ENCODE measurements at regions not wholly inside any gene's neighbourhood (a gene's known extent, or its start where the extent isn't known, plus 50 kb on each side); places are given as distances from the start of the nearest gene placed in this dataset.

DNA sequence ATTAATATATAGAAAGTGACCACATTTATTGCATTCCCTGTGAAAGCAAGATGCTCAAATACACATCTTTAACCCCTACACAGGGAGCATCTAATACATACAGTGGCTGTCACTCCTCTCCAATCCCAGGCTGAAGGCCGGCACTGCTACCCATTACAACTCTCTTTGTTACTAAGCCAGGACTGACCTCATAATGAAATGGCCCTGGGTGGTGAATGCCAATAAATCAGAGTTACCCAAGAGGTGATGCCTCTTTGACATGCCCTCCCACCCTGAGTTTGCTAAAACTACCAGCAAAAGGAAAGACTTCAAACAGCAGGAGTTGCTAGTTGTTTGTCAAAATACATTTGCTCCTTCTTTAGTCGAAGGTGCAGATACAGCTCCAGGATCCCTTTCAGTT lies 214.2 kb downstream of the FOXA2 start:
- DNase-seq (ENCODE audit: low read depth in 2 of 2), result no peak

DNA sequence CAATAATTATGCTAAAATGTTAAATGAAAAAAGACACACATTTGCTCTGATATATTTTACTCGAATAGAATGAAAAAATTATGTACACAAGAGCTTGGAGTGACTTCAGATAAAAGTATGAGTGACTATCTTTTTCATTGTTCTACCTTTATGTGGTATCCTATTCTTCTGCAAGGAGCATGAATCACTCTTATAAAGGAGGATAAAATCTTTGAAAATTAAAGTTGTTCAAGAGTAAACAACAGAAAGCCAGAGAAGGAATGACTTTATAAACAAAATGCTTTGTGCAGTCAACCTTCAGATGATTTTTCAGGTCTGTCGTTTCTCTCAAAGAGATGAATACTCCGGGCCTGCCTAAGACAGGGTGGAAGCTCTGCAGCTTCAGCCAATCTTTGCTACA lies 215.3 kb downstream of the FOXA2 start:
- DNase-seq (ENCODE audit: low read depth in 2 of 2), result no peak

DNA sequence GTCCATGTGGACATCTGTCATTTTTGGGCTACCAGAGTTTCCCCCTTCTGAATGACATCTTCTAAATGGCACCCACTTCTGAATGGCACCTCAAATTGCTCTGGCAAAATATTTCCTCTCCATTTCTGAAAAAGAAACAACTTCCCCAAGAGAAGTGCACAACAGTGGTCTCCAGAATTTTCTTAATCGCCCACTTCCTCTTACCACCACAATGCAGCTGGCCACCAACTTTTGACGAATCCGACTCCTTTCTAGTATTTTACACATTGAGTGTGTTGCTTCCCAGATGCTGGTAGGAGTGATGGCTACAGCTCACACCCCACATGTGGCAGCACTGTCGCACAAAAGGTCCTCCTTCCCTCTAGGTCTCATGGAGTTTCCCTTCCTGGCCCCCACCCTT lies 216.1 kb downstream of the FOXA2 start:
- no peak for DNase-seq (ENCODE audit: low read depth in 2 of 2)

DNA sequence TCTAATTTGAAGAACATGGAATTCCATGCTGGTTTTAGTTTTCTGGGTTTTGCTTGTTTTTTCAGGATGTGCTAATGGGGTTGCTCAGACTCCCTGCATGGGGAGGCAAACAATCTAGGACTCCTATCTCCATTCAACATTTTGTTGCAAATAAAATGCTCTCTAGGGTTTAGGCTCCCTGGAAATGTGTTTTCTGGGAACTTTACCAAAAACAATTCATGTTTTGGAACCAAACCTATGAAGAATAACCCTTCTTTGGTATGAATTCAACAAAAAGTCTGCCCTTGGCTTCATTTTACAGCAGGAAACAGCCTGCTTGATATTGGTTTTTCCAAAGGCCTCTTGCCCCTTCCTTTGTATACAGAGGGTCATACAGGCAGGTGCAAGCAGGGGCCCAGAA lies 217.7 kb downstream of the FOXA2 start:
- no peak for DNase-seq (ENCODE audit: low read depth in 2 of 2)

DNA sequence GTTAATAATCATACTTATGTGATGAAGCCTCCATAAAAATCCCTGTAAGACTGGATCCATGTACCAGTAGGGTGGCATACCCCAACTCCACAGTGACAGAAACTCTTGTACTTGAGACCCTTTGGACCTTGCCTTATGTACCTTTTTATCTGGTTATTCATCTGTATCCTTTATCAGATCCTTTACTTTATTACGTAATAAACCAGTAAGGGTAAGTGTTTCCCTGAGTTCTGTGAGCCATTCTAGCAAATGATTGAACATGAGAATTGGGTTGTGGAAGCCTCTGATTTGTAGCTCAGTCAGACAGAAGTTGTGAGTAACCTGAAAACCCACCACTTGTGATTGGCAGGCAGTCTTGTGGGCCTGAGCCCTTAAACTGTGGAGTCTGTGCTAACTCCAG lies 229.7 kb downstream of the FOXA2 start:
- DNase-seq (ENCODE audit: low read depth in 2 of 2), result no peak

DNA sequence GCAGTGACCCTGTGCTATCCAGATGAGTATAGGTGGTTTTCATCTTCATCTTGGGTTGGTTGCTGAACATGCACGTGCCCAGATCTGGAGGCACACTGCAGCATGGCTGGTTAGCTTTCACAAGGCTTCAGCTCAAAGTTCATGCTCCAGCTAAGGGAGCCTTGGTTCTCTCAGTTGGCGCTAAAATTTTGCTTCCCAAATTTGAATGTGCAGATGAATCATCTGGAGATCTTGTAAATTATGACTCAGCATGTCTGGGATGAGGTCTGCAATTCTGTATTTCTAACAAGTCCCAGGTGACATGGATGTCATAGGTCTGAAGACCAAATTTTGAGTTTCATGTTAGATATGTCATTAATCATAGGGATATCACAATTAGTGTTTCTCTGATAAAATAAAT lies 230.8 kb downstream of the FOXA2 start:
- DNase-seq (ENCODE audit: low read depth in 2 of 2), result no peak

DNA sequence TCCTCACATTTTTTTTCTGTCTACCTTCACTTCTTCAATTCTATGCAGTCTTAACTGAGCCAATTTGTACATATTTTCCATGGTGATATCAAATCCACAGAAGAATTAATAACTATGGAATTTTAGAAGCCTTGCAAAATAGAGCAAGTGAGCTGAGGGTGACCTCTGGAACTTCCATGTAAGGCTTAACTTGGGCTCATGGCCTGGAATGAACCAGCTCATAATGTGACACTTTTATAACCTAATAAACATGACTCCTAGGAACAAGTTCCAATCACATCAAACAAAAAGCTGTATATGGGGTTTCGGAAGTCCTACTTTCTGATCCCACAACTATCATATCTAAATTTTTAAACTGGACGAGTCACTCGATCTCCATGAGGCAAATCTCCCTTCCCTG lies 232.4 kb downstream of the FOXA2 start:
- DNase-seq (ENCODE audit: low read depth in 2 of 2), result no peak

DNA sequence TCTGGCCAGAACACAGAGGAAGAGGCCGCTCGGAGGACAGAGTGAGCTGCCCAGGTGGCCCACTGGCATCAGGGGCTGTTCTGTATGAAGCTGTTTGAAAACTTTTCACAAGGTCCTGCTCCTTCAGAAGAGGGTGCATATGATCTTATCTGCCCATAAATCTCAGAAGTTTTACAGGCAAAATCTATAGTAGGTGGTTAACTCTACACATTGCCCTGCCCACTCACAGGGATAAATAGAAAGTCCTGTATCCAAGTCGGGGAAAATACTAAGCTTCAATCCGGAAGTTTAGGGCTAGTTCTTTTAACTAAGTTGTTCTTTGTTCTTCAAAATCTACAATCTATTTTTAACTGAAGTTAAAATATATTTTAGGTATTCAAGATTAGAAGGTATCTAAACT lies 233.7 kb downstream of the FOXA2 start:
- no peak for DNase-seq (ENCODE audit: low read depth in 2 of 2)

DNA sequence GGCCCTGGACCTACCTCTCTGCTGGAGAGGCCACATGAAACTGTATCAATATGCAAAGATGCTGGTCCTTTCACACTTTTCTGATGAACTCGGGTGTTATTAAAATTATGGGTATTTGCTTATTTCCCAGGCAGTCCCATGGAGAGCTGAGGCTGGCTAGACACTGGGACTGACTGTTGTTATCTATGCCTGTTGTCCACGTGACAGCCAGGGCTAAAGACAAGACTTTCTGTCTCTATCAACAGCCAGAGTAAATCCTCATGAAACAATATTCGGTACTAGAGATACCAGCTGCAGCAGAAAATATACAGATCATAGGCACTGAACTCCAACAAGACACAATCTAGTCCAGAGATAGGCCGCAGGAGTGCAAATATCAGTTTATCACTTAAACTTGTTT lies 236.4 kb downstream of the FOXA2 start:
- DNase-seq (ENCODE audit: low read depth in 2 of 2), result no peak

DNA sequence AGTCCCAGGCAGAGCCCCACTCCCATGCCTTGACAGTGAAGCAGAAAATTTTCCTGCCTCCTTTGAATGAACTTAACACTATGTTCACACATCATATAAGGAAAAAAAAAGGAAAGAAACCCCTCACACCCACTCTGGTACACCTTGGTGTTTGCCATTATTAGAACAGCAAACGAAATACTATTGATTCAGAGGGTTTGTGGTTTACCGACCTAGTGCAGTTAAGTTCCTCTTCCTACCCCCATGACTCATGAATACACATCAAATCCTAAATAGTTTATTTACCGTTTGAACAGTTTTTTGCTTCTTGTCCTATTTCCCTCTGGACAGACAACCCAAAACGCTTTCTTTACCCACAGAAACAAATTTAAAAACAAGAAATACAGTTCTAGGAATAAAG lies 237.7 kb downstream of the FOXA2 start:
- no peak for DNase-seq (ENCODE audit: low read depth in 2 of 2)

DNA sequence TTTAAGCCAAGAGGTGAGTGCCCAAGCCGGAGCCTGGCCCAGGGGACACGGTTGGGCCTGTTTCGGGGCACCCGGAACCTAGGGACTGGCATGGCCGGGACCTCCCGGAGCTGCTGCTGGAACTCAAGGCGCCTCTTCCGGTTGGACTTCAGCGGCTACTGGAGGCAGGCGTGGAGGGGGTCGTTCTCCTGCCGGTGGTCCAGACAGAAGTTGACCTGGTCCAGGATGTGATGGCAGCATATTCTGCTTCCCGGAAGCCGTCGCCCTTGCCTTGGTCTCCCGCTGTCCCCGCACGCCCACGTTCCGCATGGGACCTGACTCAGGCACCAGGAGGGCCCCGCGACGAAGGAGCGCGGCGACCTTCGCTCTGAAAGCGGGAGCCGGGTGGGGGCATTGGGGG lies 240.8 kb downstream of the FOXA2 start:
- DNase-seq (ENCODE audit: low read depth in 2 of 2), result no peak

DNA sequence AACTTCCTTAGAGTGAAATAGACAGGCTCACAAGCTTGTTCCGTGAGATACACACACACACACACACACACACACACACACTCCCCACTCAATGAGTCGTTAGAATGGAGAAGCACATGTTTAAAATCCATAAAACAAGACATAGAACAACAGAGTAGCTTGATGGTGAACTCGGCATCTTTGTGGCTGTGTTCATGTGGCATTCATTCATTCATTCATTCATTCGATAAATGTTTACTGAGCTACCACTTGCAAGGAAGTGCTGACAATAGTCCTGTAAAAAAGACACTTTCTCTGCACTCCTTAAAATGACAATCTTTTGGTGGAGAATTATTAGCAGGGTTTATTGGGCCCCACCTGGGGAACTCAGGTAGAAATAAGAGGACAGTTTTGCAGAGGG lies 242.0 kb downstream of the FOXA2 start:
- no peak for DNase-seq (ENCODE audit: low read depth in 2 of 2)

DNA sequence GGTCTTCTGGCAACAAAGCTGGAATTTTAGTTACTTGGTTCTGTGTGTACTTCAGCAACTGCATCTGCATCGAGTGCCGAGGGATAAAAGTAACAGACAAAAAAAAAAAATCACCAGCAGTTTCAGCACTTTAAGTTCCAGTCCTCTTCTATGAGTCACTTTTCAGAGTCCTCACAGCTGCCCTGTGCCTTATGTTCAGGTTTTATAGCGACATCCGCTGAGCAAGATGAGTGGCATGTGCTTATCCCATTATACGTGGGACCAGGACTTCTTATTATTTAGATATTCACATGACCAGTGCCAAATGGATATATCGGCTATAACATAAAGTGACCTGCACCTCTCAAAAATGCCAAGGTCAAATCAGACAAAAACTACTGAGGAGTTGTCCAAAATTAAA lies 242.9 kb downstream of the FOXA2 start:
- no peak for DNase-seq (ENCODE audit: low read depth in 2 of 2)

DNA sequence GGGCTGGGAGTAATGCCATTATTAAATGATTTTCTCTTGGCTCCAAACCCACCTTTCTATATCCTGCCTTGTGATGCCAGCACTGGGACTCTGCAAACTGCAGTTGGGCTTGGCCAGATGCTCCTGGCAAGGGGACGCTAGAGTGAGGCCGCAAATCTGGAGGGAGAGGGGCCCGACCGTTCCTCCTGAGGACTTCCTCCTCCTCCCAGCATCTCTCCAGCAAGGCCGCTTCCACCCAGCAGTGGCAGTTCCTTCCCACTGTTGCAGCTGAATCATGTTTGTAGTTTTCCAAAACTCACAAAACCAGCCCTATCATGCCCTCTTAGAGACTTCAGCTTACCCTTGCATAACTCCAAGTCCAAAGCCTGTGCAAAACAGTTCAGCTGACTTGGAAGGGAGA lies 244.4 kb downstream of the FOXA2 start:
- DNase-seq (ENCODE audit: low read depth in 2 of 2), result no peak

DNA sequence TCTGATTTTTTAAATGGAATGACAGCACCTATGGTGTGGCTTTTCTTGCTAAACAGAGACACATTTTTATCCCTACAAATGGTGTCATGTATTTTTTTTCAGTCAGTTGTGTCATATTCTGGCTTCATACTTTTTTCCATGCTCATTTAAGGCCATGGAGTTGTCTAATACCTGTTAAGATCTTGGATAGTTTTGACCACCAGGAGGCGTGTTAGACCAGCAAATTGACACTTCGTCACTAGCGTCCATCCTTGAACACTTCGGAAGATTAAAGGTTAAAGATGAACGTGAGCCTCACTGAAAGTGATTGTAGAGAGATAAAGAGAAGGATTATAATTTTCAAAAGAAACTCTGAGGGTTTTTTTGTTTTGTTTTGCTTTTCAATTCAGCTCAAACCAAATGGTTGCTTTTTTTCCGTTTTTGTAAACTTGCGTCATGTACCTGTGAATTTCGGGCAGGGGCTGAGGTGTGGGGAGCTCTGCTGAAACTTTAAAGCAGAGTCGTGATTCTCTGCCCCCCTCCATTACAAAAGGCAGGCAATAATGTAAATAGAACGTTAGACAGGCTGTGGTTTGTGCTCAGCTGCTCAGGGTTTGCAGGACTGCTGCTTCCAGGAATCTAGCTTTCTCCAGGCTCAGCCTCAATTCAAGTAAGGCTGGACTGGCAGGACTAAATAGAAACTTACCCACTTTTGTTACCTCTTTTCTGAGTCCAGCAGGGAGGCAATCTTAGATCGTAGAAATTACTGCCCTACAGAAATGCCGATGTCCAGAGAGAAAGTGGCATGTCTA lies 245.1 kb downstream of the FOXA2 start:
- DNase-seq (ENCODE audit: low read depth in 2 of 2), result no peak

DNA sequence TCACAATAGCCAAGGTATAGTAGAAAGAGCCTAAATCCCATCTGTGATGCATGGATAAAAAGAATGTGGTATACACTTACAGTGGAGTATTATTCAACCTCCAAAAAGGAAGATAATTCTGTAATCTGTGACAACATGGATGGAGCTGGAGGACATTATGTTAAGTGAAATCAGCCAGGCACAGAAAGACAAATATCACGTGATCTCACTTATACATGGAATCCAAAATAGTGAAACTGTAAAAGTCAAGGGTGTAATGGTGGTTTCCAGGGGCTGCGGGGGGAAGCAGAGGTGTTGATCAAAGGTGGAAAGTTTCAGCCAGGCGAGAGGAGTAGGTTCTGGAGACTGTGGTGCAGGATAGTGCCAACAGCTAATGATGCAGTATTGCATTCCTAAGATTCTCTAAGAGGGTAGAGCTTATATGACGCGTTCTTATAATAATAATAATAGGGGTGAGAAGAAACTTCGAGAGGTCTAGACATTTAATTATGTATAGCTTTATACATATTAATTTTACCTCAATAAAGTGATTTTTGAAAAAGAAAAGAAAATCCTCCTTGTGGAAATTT lies 246.1 kb downstream of the FOXA2 start:
- DNase-seq (ENCODE audit: low read depth in 2 of 2), result no peak

DNA sequence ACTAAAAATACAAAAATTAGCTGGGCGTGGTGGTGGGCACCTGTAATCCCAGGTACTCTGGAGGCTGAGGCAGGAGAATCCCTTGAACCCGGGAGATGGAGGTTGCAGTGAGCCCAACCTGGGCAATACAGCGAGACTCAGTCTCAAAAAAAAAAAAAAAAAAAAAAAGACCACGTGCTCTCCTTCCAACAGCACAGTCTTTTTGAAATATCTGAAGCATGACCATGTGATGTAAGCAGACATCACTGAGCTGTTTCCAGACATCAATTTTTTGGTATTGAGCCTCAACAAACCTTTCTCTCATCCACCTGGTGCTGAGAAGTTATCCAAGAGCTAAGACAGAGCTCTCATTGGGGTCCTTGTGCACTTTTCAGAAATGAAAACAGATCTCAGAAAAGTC lies 249.2 kb downstream of the FOXA2 start:
- DNase-seq (ENCODE audit: low read depth in 2 of 2), result no peak

DNA sequence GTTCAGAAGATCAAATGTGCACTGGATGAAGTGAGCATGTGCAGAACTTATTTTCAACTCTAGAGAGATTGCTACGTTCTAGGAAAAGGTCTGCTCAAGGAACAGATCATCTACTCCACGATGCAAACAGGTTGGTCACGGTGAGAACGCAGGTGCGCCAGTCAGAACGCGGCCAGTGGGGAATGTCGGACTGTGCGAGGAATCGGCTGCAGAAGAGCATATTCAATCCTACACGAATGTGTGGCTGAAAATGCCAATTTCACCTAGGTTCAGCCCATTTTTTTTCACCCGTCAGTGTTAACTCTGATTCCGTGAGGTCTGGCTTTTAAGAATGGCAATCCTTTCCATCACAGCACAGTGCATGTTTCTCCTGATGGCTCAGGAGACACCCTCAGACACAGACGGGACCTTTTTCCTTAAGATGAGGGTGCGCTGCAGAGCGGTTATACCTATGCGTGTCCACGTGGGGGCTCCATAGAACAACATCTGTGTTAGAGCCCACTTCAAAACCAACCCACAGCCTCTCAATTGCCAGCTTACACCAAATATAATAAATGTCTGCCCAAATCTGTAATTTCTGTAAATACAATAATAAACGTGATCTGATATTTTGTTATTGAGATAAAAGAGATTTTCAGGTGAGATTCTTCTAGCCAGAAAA lies 250.4 kb downstream of the FOXA2 start:
- DNase-seq (ENCODE audit: low read depth in 2 of 2), result no peak

DNA sequence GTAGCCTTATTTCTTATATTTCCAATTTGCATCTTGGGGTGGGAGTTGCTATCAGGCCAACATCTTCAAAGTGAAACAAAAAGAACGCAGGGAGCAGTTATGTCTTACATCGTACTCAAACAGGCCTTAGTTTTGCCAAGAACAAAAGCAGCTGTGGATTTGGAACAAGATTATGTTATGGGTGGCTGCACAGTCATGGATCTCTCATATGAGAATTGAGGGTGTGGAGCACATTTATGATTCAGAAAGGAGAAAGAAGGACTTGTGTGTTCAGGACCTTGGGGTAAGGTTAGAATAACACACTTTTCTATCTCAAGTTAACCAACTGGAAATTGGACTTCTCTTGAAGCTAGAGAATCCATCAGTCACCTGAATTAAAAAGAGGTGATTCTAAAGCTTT lies 259.9 kb downstream of the FOXA2 start:
- DNase-seq (ENCODE audit: low read depth in 2 of 2), result no peak

DNA sequence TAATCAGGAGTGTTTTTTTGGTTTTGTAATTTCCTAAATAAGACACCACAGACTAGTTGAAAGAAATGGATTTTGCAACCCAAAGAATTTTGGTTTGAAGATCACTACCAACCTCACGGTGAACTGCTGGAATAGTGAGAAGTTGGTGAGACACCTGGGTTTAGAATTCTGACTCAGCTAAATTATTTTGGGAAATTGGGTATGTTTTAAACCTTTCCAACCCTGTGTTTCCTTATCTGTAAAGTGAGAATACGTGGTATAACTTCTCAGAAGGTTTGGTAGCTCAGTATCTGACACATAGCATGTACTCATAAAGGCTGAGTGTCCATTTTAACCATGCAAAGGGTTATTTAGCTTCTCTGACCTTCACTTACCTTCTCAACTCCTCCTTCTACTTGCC lies 261.9 kb downstream of the FOXA2 start:
- DNase-seq (ENCODE audit: low read depth in 2 of 2), result no peak

DNA sequence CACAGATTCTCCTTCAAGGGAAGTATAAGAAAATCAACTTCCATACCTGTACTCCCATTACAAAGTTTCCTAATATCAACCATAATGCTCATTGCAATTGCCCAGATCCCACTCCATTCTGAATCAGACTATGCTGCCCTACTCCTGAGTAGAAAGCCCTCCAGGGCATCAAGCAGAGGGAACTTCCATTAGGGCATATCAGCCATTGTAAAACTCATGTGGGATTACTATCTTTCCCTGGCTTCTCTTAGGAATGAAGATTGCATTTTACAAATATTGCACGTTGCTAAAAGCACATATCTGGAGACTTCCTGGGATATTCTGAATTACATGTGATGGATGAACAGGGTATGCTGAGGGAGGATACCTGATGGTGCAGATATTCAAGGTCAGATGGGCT lies 263.2 kb downstream of the FOXA2 start:
- no peak for DNase-seq (ENCODE audit: low read depth in 2 of 2)

DNA sequence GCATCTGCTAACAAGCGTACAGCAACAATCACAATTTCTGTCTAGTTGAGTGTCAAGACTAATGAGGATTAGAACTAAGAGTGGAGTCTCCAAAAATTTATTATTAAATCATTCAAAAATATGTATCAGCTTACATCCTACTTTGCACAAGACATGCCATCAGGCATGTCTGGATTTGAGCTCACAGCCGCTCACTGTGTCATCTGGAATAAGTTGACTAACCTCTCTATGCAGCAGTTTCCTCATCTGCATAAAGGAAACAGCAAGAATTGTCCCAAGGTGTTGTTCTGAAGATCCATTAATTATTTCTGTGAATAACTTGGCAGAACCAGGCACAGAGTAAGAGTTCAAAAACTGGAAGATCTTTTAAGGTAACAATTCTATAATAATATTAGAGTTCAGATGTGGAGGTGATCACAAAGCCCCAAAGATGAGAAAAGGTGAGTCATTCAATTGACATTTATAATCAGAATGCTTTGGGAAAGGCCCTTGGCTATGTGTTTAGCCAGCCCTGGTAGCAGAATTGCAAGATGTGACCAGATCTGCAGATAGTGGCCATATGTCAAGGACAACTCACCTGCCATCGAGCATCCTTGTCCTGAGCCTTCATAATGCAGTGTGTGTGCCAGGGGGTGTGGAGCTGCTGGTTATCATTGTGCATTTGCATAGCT lies 264.0 kb downstream of the FOXA2 start:
- no peak for DNase-seq (ENCODE audit: low read depth in 2 of 2)

DNA sequence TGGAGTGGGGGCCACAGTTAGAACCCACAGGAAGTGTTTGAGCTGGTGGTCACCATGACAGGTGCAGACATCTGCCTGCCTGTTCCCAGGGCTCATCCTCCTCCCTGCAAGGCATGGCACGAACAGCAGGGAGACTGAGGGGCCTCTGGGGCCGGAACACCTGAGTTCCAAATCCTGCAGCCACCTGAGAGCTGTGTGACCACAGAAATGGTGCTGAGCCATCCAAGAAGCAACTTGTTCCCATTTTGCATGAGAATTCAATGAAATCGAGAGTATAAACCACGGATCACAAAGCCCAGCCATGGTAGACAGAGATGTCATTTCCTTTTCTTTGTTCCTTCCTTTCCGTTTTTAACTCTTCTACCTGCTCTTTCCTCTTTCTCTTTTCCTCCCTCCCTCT lies 268.6 kb downstream of the FOXA2 start:
- DNase-seq (ENCODE audit: low read depth in 2 of 2), result no peak

All from stimulated activated CD8-positive, alpha-beta memory T cell treated with anti-CD3 and anti-CD28 coated beads, Interleukin-7, amount 100 ng/mL, for 1 hour (primary cell).